ENCODE measurements at regions not wholly inside any gene's neighbourhood (a gene's known extent, or its start where the extent isn't known, plus 50 kb on each side); places are given as distances from the start of the nearest gene placed in this dataset.

DNA sequence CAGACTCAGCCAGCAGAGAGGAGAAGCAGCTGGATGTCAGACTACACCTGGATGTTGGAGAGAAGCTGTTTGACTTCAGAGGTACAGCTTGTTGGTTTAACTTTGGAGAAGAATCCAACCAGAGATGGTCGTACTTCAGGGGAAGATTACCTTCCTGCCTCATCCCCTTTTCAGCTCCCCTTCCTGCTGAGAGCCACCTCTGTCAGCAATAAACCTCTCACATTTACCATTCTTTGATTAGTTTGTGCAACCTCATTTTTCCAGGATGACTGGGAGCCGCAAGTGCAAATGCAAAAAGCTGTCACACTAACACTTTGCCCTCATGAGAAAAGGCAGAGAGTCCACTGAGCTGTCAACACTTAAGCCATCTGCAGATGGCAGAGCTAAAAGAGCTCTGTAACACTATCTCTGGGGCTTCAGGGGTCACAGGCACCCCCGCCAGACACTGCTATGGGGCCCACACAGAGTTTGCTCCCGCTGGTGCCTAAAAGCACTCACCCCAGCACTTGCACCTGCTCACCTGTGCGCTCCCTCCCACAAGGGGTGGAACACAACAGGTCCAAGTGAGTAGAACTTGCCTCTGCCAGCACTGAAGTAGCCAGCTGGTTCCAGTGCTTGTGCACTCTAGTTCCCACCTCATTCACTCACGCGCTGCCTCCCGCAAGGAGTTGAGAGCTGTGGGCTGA lies 391.7 kb downstream of the METTL4 start:
- no peak for DNase-seq
- Mint-ChIP-seq H3K9me3 (no peaks in the 10 kb centered on the region), H3K4me3 (no peak overlapping the region), H3K4me1 (ENCODE audit: low read depth) (no peaks in the 10 kb centered on the region), H3K27me3 (ENCODE audit: low read depth) (peaks cover 8% of the 10 kb centered on the region), H3K36me3 (ENCODE audit: insufficient read depth) (no peaks in the 10 kb centered on the region)
- ATAC-seq: no peak

DNA sequence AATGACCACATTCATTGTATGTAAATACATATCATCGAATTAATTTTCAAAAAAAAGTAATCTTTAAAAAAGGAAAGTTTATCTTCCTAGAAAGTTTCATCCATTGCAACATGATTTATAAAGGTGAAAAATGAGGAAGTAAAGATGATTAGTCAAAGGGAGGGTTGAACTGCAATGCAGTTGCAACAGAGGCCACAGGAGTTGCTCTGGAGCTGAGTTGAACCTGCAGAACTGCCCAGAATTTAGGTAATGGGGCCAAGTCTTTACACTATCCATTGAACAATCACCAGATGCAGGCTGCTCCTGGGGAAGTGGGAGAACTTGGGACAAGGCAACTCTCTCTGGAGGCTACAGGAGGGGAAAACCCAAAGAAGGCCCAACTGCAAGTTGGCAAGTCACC lies 390.7 kb downstream of the METTL4 start:
- Mint-ChIP-seq H3K27me3 (ENCODE audit: low read depth) (peaks cover 7% of the 10 kb centered on the region), H3K4me1 (ENCODE audit: low read depth) (no peaks in the 10 kb centered on the region), H3K4me3 (no peak overlapping the region), H3K9me3 (no peaks in the 10 kb centered on the region), H3K36me3 (ENCODE audit: insufficient read depth) (no peaks in the 10 kb centered on the region)
- ATAC-seq (no peak), DNase-seq (no peak)

DNA sequence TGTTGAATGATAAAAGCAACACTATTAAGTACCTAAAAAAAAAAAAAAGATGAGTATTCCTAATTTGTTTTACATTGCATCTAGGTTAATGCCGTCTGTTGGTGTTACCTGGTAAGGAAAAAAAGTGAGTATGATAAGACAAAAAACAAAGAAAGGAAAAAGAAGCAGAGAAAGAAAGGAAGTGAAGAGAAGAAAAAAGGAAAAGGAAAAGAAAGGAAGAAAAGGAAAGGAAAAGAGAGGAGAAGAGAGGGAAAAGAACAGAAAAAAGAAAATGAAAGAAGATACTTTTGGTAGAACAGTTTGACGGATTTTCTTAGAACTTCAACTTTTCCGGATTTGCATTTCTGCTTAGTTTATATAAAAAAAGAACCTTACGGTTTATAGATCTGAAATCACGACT lies 387.9 kb downstream of the METTL4 start:
- H3K4me3 Mint-ChIP-seq: no peak overlapping the region
- peaks cover 7% of the 10 kb centered on the region for H3K27me3 Mint-ChIP-seq (ENCODE audit: low read depth)
- H3K4me1 Mint-ChIP-seq (ENCODE audit: low read depth): no peaks in the 10 kb centered on the region
- ATAC-seq (no peak), DNase-seq (no peak)
- H3K9me3 Mint-ChIP-seq: no peaks in the 10 kb centered on the region
- H3K36me3 Mint-ChIP-seq (ENCODE audit: insufficient read depth): no peaks in the 10 kb centered on the region

DNA sequence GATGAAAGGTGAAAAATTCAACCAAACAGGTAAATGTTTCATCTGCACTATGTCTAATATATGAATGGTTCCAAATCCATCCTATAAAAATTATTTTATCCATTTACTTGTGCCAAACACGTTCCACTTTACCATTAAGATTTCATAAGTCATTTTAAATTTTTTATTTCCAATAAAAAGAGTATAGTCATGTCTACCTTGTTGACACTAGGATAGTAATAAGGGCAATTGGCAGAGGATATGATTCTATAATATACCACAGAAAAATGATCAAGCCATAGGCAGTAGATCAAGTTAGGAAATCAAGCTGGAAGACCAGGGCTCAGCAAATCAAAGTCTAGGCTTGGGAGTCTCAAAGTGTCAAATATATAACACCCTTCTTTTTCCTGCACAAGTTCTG lies 384.3 kb downstream of the METTL4 start:
- Mint-ChIP-seq H3K9me3 (no peaks in the 10 kb centered on the region), H3K4me3 (no peak overlapping the region), H3K36me3 (ENCODE audit: insufficient read depth) (no peaks in the 10 kb centered on the region), H3K27me3 (ENCODE audit: low read depth) (peaks cover 7% of the 10 kb centered on the region), H3K4me1 (ENCODE audit: low read depth) (no peaks in the 10 kb centered on the region)
- ATAC-seq: no peak
- no peak for DNase-seq

DNA sequence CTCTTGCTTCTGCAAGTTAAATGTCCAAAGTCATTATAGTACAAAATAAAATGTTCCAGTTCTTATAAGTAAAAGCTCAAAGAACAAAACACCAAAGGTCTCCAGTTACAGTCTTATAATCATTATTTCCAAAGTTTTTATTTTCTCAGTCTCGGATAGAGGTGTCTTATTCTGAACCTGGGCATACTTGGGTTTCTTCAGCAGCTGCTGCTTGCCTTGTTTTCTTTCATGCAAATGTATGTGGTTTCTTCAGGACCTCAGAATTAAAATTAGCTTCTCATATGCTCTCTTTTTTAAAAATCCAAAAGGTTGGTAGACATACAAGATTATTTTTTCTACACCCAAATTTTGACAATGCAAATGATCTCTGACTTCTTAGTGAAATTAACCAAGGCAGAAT lies 383.0 kb downstream of the METTL4 start:
- Mint-ChIP-seq H3K27me3 (ENCODE audit: low read depth) (peaks cover 10% of the 10 kb centered on the region), H3K36me3 (ENCODE audit: insufficient read depth) (no peaks in the 10 kb centered on the region), H3K9me3 (peaks cover 11% of the 10 kb centered on the region), H3K4me1 (ENCODE audit: low read depth) (no peaks in the 10 kb centered on the region), H3K4me3 (no peak overlapping the region)
- DNase-seq (no peak), ATAC-seq (no peak)

DNA sequence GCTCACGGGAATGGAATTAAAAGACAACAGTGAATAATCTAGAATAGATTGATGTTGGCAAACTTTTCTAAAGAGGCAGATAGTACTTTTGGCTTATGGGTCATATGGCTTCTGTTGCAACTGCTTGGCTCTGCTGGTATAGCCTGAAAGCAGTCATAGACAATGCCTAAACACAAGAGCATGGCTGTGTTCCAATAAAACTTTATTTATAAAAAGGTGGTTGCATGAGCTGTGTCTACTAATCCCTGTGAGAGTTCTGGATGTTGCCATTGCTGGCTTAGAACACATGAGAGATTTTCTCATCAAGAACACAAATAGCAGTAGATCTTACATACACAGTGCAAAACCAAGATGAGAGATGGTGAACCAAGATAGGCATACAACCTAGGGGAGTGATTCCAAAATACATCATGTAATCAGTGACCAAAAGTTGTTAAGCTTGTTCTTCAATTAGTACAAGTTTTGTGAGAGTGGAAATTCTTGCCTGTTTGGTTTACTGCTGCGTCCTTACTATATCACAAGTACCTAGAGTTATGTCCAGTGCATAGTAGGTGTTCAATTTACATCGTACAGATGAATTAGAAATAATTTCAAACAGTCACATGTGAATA lies 380.0 kb downstream of the METTL4 start:
- DNase-seq: no peak
- Mint-ChIP-seq H3K36me3 (ENCODE audit: insufficient read depth) (no peaks in the 10 kb centered on the region), H3K27me3 (ENCODE audit: low read depth) (peaks cover 5% of the 10 kb centered on the region), H3K4me3 (no peak overlapping the region), H3K9me3 (peaks cover 16% of the 10 kb centered on the region), H3K4me1 (ENCODE audit: low read depth) (no peaks in the 10 kb centered on the region)
- ATAC-seq: no peak

DNA sequence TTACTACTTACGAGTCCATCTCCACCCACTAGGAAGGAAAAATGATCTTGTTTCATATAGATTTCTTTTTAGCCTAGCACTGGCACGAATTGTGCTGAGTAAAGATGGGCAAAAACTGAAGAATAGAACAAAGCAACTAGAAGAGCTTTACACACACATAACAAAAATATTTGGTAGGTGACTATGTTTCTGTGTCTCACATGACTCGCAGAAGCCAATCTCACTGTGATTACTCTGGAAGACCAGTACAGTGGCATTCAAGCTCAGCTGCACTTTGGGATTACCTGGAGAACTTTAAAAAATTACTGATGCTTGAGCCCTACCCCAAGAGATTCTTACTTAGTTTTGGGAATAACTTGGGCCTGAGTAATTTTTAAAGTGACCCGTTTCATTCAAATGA lies 378.7 kb downstream of the METTL4 start:
- peaks cover 6% of the 10 kb centered on the region for H3K27me3 Mint-ChIP-seq (ENCODE audit: low read depth)
- no peak for ATAC-seq
- DNase-seq: no peak
- H3K4me1 Mint-ChIP-seq (ENCODE audit: low read depth): no peaks in the 10 kb centered on the region
- peaks cover 16% of the 10 kb centered on the region for H3K9me3 Mint-ChIP-seq
- no peak overlapping the region for H3K4me3 Mint-ChIP-seq
- no peaks in the 10 kb centered on the region for H3K36me3 Mint-ChIP-seq (ENCODE audit: insufficient read depth)

DNA sequence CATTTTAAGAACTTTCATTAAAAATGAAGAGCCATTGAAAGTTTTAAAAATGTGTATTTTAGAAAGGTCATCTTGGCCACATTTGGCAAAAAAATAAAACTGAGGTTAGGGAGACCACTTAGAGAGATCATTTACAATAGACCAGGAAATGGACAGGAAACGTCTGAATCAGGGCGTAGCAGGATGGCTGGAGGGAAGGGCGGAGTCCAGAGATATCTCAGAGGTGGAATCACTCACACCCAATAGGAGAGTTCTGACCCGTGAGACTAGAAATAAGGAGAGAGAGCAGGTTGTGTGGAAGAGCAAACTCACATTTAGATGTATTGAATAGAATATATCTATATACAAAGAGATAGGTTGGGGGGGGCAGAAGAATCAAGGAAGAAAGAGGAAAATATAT lies 373.4 kb downstream of the METTL4 start:
- Mint-ChIP-seq H3K4me1 (ENCODE audit: low read depth) (no peaks in the 10 kb centered on the region), H3K36me3 (ENCODE audit: insufficient read depth) (no peaks in the 10 kb centered on the region), H3K4me3 (no peak overlapping the region), H3K9me3 (peaks cover 8% of the 10 kb centered on the region), H3K27me3 (ENCODE audit: low read depth) (peaks cover 4% of the 10 kb centered on the region)
- DNase-seq: no peak
- ATAC-seq: no peak

DNA sequence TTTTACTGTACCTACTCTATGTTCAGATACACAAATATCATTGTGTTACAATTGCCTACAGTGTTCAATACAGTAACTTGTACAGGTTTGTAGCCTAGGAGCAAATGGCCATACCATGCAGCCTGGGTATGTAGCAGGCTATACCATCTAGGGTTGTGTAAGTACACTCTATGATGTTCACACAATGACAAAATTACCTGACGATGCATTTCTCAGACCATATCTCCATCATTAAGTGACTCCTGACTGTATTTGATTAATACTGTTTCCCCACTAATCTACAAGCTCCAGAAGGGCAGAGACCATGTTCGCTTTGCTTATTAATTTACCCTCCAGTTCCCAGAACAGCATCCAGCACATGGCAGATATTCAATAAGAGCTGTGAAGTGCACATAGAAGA lies 372.2 kb downstream of the METTL4 start:
- DNase-seq (no peak), ATAC-seq (no peak)
- H3K9me3 Mint-ChIP-seq: no peaks in the 10 kb centered on the region
- H3K4me1 Mint-ChIP-seq (ENCODE audit: low read depth): no peaks in the 10 kb centered on the region
- no peak overlapping the region for H3K4me3 Mint-ChIP-seq
- H3K27me3 Mint-ChIP-seq (ENCODE audit: low read depth): peaks cover 4% of the 10 kb centered on the region
- no peaks in the 10 kb centered on the region for H3K36me3 Mint-ChIP-seq (ENCODE audit: insufficient read depth)

DNA sequence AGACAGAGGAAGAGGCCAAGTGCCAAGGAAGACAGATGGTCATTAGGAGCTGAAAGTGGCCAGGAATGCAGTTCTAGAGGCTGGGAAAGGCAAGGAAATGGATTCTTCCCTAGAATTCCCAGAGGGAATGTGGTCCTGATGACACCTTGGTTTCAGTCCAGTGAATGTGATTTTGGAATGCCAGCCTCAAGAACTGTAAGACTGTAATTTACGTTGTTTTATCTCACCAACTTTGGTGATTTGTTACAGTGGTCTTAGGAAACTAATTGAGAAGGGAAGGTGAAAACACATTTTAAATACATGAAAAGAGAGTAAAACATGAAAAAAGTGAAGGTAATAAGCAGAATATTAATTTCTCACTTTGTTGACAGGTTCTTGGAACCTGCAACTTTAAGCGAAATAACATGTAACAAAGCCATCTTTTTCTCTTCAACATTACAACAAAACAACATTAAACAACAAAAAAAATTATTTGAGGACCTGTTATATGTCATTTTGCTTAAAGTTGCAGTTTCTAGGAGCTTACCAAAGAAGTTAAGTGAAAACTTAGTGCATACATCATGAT lies 370.2 kb downstream of the METTL4 start:
- H3K36me3 Mint-ChIP-seq (ENCODE audit: insufficient read depth): no peaks in the 10 kb centered on the region

DNA sequence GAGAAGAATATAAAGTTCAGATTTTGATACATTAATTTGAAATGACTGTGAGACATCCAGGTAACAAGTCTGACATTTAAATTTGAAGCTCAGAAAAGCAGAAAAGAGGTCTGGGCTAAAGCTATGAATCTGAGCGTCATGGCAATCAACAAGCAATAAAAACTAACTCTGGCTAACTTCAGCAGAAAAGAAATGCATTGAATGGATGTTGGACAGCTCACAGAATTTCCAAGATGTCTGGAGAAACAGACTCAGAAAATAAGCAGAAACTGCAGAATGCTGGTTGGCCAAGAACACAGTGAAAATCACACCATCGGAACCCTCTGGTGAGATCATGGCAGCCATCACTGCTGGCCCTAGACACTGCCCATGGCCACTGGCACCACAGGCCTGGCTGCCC lies 366.6 kb downstream of the METTL4 start:
- Mint-ChIP-seq H3K36me3 (ENCODE audit: insufficient read depth) (no peaks in the 10 kb centered on the region), H3K9me3 (no peaks in the 10 kb centered on the region), H3K4me1 (ENCODE audit: low read depth) (no peaks in the 10 kb centered on the region), H3K27me3 (ENCODE audit: low read depth) (no peaks in the 10 kb centered on the region), H3K4me3 (no peak overlapping the region)
- DNase-seq (no peak), ATAC-seq (no peak)

More for the DNA sequence above, 370.2 kb downstream of the METTL4 start:
- Mint-ChIP-seq H3K4me1 (ENCODE audit: low read depth) (no peaks in the 10 kb centered on the region), H3K9me3 (no peaks in the 10 kb centered on the region), H3K4me3 (no peak overlapping the region), H3K27me3 (ENCODE audit: low read depth) (peaks cover 4% of the 10 kb centered on the region)
- no peak for ATAC-seq
- DNase-seq: no peak

DNA sequence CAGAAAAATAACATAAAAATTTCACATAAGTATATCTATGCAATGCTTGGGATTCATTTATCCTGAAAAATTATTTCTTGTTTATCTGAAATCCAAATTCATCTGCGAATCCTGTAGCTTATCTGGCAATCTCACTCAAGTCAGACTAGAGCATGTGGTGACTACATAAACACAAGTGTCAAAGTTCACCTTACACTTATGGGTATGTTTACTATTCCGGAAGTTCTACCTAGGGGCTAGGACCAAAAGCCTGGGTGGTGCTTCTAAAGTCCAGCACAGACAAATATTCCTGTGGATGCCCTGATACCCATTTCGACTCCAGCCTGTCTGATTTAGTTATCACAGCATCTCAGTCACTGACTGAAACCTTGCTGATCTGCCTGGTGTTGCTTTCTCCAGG lies 364.0 kb downstream of the METTL4 start:
- Mint-ChIP-seq H3K4me1 (ENCODE audit: low read depth) (no peaks in the 10 kb centered on the region), H3K4me3 (no peak overlapping the region), H3K36me3 (ENCODE audit: insufficient read depth) (no peaks in the 10 kb centered on the region), H3K9me3 (no peaks in the 10 kb centered on the region), H3K27me3 (ENCODE audit: low read depth) (no peaks in the 10 kb centered on the region)
- no peak for DNase-seq
- ATAC-seq: no peak

DNA sequence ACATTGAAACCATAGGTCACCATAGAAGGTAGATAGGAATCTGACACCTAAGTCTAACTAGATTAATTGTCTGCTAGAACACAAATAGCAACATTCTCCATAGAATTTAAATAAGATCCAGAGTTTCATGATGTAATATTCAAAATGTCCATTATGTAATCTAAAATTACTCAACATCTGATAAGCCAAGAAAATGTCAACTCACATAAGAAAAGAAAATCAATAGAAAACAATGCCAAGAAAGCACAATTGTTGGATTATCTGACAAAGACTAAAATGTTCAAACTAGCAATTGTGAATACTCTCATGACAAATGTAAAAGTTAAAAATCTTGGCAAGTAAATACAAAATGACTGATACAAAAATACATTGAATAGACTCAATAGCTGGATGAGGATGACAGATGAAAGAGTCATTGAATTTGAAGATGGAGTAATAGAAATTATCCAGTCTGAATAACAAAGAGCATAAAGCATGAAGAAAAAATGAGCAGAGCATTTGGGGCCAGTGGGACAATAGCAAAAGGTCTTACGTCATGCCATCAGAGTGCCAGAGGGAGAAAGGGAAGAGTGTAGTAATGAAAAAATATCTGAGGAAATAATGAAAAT lies 358.6 kb downstream of the METTL4 start:
- peaks cover 2% of the 10 kb centered on the region for H3K27me3 Mint-ChIP-seq (ENCODE audit: low read depth)
- no peak for DNase-seq
- ATAC-seq: no peak
- H3K4me3 Mint-ChIP-seq: no peak overlapping the region
- no peaks in the 10 kb centered on the region for H3K4me1 Mint-ChIP-seq (ENCODE audit: low read depth)
- H3K36me3 Mint-ChIP-seq (ENCODE audit: insufficient read depth): no peaks in the 10 kb centered on the region
- peaks cover 6% of the 10 kb centered on the region for H3K9me3 Mint-ChIP-seq

DNA sequence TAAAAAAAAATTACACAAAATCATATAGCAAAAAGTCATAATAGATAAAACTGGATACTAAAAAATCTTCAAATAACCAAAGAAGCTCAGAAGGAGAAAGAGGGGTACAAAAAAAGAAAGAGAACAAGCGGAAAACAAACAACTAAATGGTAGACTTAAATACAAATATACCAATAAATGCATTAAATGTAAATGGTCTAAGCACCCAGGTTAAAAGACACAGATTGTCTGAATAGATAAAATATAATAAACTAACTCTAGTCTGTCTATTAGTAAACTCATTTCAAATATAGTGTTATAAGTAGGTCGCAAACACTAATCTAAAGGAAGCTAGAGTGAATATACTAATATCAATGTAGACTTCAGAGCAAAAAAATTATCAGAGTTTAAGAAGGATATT lies 357.4 kb downstream of the METTL4 start:
- no peak for ATAC-seq
- DNase-seq: no peak
- Mint-ChIP-seq H3K4me3 (no peak overlapping the region), H3K4me1 (ENCODE audit: low read depth) (no peaks in the 10 kb centered on the region), H3K36me3 (ENCODE audit: insufficient read depth) (no peaks in the 10 kb centered on the region), H3K9me3 (peaks cover 6% of the 10 kb centered on the region), H3K27me3 (ENCODE audit: low read depth) (peaks cover 6% of the 10 kb centered on the region)

DNA sequence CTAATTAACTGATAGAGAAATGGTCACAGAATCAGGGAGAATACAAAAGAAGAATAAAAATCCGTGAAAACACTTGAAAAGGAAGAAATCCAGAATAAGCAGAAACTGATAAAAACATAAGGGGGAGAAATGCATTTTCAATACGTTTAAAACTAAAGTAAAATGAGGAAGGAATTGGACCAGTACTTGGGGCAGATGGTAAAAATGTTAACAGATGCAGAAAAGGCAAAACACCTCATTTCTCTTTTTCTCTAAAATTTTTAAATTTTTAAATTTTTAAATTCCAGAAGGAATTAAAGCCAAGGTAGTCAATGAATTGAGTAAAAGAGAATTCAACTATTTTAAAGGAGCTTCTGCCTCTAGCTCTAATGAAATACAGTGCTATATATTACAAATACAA lies 353.9 kb downstream of the METTL4 start:
- Mint-ChIP-seq H3K4me1 (ENCODE audit: low read depth) (no peaks in the 10 kb centered on the region), H3K36me3 (ENCODE audit: insufficient read depth) (no peaks in the 10 kb centered on the region), H3K9me3 (peaks cover 6% of the 10 kb centered on the region), H3K4me3 (no peak overlapping the region), H3K27me3 (ENCODE audit: low read depth) (peaks cover 7% of the 10 kb centered on the region)
- DNase-seq (no peak), ATAC-seq (no peak)
